Suppressor macrophage (primary cell): ENCODE measurements at regions not wholly inside any gene's neighbourhood (a gene's known extent, or its start where the extent isn't known, plus 50 kb on each side); places are given as distances from the start of the nearest gene placed in this dataset.

Source experiments
- DNase-seq, 4 experiments: peaks; one replicate each; pipeline ENCODE4 v3.0.0-alpha.2; 2020 to 2022

DNA sequence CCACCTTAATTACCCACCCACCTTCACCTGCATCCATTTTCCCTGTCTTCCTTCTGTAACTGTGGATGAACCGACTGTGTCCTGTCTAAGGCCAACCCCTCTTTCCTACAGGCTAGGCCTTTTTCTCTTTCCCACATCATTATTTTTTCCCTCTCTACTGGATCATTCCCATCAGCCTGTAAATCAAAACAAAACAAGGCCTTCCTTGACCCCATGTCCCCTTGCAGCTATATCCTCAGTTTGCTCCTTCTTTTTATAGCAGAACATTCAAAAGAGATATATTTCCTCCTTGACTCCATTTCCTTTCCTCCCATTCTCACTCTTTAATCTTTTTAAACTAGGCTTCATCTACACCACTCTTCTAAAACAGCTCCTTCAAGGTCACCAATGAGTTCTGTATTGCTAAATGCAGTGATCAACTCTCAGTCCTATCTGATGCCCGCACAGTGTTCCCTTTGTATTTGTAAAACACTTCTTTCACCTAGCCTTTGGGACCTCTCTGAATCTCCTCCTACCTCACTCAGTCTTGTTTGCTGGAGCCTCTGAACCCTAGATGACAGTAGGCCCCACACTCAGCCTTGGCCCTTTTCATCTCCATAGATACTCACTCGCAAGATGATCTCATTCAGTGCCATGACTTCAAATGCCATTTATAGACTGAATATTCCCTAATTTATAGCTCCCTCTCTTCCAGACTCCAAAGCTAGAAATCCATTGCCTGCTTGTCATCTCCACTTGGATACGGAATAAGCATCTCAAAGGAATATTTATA is 55.7 kb downstream of the CXCR4 start:
- DNase-seq: no peak

DNA sequence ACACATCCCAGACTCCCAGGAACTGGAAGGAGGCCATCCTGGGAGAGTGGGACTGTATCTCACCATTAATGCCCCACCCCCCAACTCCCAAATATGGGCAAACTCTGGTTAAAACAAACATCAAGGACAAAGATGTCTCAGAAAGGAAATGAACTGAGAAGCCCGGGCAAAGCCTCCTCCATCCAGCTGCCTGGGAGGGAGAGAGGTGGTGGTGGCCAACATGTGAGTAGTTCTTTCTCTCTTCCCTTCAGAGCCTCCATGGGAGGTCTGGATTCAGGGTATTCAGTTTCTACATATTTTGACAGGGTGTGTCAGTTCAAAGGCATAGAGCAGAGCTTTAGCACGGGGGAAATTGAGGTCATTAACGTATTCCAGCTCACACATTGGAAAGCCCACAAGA is 57.5 kb downstream of the CXCR4 start:
- no peak for DNase-seq

DNA sequence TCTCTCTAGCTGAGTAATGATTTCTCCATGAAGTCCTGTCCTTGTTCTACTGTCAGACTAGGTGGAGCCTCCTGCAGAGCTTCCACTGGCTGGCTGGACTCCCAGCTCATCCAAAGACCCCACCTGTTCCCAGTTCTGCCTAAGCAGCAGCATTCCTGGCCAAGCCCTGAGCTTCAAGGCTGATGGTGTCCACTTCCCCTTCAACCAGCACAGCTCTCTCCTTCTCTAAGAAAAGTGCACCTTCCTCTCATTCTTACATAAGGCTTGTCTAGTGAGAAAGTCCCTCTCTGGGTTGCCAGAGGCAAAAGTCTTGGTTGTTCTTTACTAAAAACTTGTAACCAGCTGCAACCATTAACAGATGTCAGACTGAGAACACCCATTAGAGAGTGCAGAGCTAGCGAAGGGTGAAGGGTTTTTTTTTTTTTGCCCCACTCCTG is 58.9 kb downstream of the CXCR4 start:
- DNase-seq: peak in 3 of 4 experiments; percentile 19 to 39 (median 36)

DNA sequence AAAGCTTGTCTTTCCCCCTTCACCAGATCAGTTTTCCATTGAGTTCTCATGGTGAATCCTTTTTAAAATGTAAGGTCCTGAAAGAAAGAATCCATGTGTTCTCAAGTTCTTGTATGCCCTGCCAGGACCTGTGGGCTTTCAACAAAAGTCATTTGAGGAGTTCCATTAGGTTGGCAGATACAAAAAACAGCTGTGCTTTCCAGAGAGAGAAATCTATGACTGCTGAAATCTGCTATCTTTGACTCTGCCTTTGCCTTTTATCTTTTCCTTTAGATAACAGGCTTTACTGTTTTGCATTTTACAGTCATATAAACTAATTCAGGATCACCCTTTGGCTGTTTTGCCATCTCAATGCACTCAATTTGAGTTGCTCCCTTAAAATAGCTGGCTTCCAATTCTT is 59.7 kb downstream of the CXCR4 start:
- no peak for DNase-seq

DNA sequence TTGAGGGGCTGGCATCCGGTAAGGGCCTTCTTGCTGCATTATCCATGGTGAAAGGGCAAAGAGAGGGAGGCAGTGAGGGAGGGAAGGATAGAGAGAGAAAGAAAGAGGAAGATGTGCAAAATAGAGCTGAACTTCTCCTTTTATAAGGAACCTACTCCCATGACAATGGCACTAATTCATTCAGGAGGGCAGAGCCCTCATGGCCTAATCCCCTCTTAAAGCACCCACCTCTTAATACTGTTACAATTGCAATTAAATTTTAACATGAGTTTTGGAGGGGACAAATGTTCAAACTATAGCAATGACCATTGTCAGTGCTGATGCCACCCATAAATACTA is 60.2 kb downstream of the CXCR4 start:
- DNase-seq: peak in 3 of 4 experiments; percentile 19 to 54 (median 43)

DNA sequence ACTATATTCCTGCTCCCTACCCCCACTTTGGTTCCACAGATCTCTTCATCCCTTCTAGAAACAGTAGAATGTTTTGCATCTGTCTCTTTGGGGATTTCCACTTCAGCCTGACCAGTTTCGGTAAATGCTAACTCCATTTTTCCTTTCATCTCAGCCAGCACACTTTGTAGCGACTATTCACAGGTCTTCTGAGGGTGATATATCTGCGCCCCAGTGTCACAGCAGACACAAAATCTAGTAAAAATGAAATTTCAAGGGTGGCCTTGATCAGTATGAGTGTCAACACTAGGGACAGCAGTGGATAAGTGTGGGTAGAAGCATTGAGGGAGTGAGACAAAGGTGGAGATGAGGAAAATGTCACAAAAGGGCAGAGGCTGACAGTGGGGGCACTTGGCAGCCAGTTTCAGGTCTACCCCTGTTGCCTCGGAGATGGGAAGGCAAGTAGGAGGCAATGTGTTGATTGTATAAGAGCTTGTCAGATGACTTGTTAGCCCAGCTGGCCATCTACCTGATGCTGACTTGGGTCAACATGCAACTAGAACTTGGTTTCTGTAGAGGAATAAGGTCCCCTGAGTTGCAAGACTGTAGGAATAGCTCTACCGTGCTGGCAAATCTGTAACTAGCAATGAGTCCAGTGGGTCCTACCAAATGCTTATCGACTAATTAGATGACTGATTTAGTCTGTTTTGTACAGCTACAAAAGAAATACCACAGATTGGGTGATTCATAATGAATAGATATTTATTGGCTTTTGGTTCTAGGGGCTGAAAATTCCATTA is 60.7 kb downstream of the CXCR4 start:
- DNase-seq: no peak

DNA sequence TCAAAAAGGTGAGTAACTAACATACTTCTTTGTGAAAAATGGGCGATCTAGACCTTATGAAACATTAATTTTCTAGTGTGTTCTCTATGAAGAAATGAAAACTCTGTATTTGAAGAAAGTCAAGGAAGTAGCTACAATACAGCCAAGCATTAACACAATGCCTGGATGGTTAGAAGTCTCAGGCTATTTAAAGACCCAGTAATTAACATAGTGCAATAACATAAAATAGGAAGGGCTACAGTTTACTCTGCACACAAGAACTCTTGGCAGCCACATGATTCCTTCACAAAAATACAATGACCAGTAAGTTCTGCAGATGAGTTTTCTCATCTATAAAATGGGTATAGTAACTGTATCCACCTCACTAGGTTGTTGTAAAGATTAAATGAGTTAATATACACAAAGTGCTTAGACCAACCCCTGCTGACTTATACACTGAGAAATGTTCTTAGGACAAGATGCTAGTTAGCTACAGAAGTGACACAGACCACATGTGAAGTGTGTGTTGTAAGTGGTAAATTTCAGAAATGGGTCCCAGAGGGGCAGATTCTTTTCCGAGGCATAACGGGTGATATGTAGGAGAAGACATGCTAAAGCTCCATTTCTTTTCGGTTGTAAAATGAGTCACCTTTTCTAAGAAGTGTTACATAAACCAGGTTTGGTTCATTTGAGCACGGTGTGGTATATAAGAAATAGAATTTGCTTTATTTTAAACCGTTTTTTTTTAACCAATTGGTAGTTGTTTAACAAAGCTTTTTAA is 61.8 kb downstream of the CXCR4 start:
- no peak for DNase-seq

DNA sequence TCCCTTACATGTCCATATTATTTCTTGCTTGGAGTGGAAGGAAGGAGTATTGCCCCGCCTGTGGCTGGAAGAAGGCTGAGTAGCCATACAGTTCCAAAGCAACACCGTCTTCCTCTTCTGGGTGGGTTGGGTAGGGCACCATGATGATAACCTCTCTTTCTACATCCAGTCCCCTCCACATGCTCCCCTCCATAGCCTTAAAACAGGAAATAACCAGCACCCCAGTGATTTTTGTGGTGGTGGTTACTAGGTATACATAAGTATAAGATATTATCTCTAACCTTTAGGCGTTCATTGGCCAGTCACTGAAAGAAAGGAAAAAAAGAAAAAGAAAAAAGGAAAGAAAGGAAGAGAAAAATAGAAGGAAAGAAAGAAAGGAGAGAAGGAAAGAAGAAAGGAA is 63.1 kb downstream of the CXCR4 start:
- DNase-seq: no peak

DNA sequence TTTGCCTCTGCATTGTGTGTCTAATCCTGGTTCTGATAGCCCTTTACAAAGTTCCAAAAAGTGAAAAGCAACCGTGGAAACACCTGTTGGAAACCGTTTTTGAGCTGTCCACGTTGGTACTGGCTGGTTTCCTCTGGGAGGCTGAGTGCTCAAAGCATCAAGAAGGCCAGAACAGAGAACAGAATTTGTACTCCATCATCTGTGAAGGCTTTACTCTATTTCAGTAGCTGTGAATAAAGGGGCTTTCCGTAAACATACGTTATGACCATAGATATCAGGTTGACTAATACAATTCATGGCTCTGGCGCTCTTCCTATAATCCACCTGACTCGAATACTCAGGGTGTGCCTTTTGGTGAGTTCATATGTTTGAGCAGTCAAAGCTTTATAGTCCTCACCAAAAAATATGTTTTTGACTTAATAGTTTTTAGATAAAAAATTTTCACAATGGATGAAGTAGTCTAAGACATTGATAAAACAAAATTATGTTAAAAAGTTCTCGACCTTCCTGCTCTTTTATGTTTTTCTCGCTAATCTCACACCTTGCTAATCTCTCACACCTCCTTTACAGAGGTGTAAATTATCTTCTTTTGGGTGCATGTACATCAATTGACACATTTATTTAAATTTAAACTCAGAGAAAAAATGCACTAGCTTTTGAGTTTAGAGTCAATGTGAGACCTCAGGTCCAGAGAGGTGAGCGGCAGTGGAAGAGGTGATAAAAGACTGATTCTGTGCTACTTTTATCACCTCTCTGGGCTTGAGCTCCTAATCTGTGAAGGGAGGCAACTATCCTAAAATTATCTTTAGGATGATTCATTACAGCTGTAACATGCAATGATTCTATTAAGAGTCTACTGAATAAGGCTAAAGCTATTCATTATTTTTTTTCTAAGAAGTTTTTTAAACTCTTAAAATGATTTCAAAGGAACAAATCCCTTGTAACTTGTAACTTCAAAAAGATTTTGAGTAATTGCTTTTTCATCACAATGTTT is 65.3 kb downstream of the CXCR4 start:
- DNase-seq: no peak

DNA sequence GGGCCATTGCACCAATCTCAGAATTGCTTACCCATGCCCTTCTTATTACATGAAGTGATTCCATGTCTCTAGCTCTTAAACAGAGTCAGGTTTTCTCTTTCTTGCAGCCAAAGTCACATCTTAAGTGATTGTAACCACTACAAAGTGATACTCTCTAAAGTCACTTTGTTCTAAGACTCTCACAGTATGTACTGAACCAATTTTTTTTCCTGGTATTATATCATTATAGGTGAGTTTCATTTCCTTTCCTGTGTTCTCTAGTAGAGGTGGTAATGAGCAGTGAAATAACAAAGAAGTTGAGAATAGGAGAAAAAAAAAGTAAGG is 66.3 kb upstream of the DARS1 start:
- DNase-seq: no peak

DNA sequence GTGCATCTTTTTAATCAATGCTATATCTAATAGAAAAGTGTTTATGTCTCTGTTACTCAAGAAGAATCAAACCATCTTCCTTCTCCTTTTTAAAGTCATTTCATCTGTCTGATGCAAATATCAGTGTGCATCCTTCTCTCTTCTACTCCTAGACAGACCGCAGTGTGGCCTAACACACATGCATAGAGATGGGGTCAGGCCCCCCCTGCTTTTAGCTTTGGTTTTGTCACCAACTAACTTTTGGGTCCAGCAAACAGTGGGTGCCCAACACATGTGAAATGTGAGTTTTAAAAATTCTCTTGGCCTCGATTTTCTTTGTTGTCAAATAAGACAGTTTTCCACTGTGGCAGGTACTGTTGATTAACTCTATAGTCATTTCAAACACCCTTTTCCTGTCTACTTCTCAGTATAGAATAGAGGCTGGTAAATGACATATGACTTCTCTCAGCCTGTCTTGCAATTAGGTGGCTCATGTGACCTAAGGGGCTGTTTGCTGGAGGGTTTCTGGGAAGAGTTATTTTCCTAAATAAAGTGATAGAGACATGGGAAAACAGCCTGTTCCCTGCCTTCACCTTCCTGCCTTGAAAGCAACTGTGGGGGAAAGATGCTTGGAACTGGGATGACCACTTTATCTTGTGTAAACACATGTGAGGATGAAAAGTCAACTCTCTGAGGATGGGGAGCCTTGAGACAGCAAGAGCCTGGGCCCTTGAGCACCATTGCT is 65.7 kb upstream of the DARS1 start:
- DNase-seq: no peak

DNA sequence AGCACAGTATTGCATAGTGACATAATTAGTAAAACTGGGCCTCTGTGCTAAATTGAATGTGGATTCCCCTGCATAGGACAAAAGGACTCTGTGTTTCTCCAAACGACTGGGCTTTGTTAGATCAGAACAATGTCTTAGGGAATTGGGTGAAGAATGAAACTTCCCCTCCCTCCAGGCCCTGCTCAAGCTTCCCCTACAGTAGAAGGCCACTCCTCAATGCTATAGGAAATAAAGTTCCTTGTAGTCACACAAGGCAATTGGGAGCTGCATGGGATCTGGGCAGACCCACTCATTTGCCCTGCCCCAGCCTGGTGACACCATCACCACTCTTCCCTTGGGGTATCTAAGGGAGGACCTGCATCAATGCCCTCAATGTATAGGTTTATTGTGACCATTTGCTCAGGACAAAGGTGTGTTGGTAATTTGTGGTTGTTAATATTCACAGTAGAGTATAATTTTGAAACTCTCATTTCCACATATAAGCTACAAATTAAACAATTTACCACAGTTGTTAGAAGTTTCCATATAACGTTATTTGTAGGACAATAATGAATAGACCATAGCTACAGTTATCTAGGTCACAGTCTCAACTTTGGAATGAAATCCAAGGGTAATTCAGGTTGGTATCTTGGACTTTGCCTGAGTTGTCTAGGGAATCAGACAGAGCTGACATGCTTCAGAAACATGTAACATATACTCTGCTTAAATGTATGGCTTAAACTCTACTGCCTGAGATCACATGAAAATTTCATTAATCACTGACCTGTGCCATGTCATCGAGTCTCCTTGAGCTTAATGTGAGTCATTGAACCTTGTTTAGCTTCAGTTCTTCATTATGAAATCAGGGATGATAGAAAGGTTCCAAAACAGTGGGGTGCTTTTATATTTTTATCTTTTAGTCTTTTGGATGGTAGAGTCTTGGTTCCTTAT is 64.8 kb upstream of the DARS1 start:
- DNase-seq: peak; percentile 16 to 49 (median 38)

DNA sequence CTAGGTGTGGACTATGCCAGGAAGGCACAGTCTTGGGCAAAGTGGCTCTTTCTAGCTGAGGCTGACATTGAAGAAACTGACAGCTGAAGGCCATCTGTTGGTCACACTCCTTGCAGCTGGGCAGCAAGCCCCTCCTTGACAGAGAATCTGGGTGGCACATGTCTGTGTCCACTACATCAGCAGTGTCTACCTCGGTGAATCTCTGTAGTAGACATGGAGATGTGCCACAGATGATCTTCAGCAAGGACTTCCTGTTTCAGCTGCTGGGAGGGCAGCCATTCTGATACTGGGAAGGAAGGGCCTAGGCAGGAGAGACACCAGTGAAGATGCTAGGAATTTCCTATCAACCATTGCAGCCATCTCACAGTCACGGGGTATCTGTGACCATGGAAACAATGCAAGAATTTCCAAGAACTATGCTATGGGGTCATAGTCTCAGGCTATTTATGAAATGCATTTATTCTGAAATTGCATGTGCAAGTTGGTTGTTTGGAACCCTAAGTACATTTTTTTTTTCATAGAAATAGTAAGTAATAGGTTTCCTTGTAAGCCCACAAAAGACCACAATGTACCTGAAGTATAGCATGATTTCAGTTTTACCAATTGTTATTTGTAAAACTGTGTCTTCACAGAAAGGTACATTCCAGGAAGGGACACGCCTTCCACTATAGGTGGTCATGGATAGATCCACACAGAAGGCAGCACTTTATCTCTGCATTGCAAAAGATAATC is 63.8 kb upstream of the DARS1 start:
- peak in 2 of 4 experiments; percentile 17 to 26 for DNase-seq

DNA sequence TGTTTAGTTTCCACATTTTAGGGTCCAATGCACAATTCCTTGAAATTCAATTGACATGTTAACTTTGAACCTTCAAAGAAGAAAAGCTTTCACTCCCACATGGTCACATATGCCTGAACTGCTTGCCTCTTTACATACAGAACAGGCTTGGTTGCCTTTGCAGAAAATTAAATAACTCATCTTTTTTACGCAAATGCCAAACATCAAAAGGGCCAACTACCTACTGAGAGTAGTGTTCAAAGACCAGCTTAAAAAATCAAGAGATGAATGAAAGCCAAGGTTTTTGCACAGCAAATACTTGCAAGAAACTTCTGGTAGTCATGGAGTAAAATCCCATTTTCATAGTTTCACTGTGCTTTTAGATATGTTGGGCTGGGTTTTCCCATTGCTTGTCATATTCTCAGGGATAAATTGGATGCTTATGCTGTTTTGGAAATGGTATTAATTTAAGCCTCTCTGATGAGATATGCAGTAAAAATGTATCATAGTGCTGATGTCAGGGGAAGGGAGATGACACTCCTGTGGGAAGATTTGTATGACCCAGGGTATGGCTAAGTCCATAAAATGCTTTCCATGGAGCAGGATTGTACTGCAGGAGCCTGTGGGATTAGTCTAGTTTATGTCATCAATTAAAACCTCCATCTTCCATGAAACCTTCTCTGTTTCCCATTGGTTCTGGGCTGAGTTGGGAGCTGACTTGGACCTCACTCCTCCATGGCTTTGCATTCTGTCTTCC is 60.6 kb upstream of the DARS1 start:
- DNase-seq: no peak

DNA sequence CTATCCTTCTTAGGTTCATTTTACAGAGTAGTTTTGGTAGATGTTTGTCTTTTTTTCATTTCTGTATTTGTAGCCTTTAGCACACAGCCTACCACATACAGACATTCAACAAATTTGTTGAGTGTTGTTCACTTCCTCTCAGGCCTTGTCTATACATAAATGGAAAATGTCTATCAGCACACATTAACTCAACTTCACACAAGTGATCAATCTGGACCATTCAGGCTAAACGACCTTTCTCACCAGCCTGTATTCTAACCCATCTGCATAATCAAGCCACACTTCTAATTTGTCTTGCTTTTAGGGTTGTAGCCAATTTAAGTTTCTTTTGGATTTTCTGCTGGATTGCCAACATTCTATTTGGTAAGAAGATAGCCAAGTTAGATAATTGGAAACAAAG is 59.9 kb upstream of the DARS1 start:
- DNase-seq: no peak
